ENCODE measurements at regions not wholly inside any gene's neighbourhood (a gene's known extent, or its start where the extent isn't known, plus 50 kb on each side); places are given as distances from the start of the nearest gene placed in this dataset.

DNA sequence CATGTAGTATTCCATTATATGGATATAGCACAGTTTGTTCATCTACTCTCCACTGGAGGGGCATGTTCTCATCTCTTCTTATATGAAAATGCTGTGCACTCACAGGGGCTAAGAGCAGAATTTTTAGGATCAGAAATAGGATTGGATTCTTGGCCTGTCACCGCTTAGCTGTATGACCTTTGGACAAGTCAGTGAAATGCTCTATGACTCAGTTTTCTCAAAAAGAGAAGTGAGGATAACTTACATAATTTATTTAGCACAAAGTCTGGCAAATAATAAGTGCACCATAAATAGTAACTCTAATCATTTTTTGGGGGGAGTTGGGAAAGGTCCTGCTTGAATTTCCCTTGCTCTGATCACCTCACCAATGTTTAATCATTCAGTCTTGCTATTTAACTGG is 103.7 kb upstream of the LRIG1 start (continued):
- TF ChIP-seq, protein P1, sequence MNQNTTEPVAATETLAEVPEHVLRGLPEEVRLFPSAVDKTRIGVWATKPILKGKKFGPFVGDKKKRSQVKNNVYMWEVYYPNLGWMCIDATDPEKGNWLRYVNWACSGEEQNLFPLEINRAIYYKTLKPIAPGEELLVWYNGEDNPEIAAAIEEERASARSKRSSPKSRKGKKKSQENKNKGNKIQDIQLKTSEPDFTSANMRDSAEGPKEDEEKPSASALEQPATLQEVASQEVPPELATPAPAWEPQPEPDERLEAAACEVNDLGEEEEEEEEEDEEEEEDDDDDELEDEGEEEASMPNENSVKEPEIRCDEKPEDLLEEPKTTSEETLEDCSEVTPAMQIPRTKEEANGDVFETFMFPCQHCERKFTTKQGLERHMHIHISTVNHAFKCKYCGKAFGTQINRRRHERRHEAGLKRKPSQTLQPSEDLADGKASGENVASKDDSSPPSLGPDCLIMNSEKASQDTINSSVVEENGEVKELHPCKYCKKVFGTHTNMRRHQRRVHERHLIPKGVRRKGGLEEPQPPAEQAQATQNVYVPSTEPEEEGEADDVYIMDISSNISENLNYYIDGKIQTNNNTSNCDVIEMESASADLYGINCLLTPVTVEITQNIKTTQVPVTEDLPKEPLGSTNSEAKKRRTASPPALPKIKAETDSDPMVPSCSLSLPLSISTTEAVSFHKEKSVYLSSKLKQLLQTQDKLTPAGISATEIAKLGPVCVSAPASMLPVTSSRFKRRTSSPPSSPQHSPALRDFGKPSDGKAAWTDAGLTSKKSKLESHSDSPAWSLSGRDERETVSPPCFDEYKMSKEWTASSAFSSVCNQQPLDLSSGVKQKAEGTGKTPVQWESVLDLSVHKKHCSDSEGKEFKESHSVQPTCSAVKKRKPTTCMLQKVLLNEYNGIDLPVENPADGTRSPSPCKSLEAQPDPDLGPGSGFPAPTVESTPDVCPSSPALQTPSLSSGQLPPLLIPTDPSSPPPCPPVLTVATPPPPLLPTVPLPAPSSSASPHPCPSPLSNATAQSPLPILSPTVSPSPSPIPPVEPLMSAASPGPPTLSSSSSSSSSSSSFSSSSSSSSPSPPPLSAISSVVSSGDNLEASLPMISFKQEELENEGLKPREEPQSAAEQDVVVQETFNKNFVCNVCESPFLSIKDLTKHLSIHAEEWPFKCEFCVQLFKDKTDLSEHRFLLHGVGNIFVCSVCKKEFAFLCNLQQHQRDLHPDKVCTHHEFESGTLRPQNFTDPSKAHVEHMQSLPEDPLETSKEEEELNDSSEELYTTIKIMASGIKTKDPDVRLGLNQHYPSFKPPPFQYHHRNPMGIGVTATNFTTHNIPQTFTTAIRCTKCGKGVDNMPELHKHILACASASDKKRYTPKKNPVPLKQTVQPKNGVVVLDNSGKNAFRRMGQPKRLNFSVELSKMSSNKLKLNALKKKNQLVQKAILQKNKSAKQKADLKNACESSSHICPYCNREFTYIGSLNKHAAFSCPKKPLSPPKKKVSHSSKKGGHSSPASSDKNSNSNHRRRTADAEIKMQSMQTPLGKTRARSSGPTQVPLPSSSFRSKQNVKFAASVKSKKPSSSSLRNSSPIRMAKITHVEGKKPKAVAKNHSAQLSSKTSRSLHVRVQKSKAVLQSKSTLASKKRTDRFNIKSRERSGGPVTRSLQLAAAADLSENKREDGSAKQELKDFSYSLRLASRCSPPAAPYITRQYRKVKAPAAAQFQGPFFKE (tag by site-specific recombination; IDR thresholded peaks at IDR 0.05; ENCODE audit: borderline replicate concordance), result no peak
- TF ChIP-seq YY2 (tag by site-specific recombination; IDR thresholded peaks at IDR 0.05), result no peak
- TF ChIP-seq ZFP3 (tag by site-specific recombination; IDR thresholded peaks at IDR 0.05; ENCODE audit: low read depth), result no peak
- TF ChIP-seq, protein P2, sequence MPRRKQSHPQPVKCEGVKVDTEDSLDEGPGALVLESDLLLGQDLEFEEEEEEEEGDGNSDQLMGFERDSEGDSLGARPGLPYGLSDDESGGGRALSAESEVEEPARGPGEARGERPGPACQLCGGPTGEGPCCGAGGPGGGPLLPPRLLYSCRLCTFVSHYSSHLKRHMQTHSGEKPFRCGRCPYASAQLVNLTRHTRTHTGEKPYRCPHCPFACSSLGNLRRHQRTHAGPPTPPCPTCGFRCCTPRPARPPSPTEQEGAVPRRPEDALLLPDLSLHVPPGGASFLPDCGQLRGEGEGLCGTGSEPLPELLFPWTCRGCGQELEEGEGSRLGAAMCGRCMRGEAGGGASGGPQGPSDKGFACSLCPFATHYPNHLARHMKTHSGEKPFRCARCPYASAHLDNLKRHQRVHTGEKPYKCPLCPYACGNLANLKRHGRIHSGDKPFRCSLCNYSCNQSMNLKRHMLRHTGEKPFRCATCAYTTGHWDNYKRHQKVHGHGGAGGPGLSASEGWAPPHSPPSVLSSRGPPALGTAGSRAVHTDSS (tag by site-specific recombination; IDR thresholded peaks at IDR 0.05), result no peak
- TF ChIP-seq KLF8 (tag by site-specific recombination; IDR thresholded peaks at IDR 0.05), result no peak
- no peak for TF ChIP-seq ZNF184 (tag by site-specific recombination; IDR thresholded peaks at IDR 0.05)
- TF ChIP-seq, protein P3, sequence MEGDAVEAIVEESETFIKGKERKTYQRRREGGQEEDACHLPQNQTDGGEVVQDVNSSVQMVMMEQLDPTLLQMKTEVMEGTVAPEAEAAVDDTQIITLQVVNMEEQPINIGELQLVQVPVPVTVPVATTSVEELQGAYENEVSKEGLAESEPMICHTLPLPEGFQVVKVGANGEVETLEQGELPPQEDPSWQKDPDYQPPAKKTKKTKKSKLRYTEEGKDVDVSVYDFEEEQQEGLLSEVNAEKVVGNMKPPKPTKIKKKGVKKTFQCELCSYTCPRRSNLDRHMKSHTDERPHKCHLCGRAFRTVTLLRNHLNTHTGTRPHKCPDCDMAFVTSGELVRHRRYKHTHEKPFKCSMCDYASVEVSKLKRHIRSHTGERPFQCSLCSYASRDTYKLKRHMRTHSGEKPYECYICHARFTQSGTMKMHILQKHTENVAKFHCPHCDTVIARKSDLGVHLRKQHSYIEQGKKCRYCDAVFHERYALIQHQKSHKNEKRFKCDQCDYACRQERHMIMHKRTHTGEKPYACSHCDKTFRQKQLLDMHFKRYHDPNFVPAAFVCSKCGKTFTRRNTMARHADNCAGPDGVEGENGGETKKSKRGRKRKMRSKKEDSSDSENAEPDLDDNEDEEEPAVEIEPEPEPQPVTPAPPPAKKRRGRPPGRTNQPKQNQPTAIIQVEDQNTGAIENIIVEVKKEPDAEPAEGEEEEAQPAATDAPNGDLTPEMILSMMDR (tag by site-specific recombination; IDR thresholded peaks at IDR 0.05), result no peak
- TF ChIP-seq, protein P4, sequence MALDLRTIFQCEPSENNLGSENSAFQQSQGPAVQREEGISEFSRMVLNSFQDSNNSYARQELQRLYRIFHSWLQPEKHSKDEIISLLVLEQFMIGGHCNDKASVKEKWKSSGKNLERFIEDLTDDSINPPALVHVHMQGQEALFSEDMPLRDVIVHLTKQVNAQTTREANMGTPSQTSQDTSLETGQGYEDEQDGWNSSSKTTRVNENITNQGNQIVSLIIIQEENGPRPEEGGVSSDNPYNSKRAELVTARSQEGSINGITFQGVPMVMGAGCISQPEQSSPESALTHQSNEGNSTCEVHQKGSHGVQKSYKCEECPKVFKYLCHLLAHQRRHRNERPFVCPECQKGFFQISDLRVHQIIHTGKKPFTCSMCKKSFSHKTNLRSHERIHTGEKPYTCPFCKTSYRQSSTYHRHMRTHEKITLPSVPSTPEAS (tag by site-specific recombination; IDR thresholded peaks at IDR 0.05), result no peak
- TF ChIP-seq, protein P5, sequence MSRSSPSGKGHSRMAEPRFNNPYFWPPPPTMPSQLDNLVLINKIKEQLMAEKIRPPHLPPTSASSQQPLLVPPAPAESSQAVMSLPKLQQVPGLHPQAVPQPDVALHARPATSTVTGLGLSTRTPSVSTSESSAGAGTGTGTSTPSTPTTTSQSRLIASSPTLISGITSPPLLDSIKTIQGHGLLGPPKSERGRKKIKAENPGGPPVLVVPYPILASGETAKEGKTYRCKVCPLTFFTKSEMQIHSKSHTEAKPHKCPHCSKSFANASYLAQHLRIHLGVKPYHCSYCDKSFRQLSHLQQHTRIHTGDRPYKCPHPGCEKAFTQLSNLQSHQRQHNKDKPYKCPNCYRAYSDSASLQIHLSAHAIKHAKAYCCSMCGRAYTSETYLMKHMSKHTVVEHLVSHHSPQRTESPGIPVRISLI (tag by site-specific recombination; IDR thresholded peaks at IDR 0.05), result no peak
- no peak for TF ChIP-seq ZNF19 (tag by site-specific recombination; IDR thresholded peaks at IDR 0.05; ENCODE audit: low read depth)

DNA sequence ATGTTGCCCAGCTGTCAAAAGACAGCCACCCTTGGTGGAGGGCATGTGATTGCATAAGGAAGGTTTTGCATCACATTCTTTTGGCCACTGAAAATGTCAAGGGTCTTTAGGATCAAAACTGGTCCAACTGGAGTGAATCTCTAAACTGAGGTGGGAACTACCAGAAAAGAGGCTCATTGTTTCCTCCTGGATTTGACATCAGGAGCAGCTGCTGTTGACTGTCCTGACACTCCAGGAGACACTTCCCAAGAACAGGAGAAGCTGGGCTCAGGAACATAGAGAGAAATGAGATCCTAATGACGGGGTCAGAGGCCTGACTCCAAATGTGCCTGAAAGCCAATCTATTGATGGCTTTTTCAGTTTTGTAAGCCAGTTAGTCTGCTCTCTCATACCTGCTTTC is 105.3 kb upstream of the LRIG1 start:
- CTCF ChIA-PET, result no interaction called here
- TF ChIP-seq ZNF274 (IDR thresholded peaks at IDR 0.05; ENCODE audit: low read length) (no peak), ZNF274 (tag by site-specific recombination; IDR thresholded peaks at IDR 0.05; ENCODE audit: borderline replicate concordance) (no peak), SCRT2 (tag by site-specific recombination; IDR thresholded peaks at IDR 0.05) (no peak), ZXDB (tag by site-specific recombination; IDR thresholded peaks at IDR 0.05) (no peak), ZNF747 (tag by site-specific recombination; IDR thresholded peaks at IDR 0.05) (no peak), ZNF585B (tag by site-specific recombination; IDR thresholded peaks at IDR 0.05) (no peak), SALL2 (tag by site-specific recombination; IDR thresholded peaks at IDR 0.05; ENCODE audit: borderline replicate concordance) (no peak), ZSCAN16 (tag by site-specific recombination; IDR thresholded peaks at IDR 0.05) (no peak)
- TF ChIP-seq, protein P6, sequence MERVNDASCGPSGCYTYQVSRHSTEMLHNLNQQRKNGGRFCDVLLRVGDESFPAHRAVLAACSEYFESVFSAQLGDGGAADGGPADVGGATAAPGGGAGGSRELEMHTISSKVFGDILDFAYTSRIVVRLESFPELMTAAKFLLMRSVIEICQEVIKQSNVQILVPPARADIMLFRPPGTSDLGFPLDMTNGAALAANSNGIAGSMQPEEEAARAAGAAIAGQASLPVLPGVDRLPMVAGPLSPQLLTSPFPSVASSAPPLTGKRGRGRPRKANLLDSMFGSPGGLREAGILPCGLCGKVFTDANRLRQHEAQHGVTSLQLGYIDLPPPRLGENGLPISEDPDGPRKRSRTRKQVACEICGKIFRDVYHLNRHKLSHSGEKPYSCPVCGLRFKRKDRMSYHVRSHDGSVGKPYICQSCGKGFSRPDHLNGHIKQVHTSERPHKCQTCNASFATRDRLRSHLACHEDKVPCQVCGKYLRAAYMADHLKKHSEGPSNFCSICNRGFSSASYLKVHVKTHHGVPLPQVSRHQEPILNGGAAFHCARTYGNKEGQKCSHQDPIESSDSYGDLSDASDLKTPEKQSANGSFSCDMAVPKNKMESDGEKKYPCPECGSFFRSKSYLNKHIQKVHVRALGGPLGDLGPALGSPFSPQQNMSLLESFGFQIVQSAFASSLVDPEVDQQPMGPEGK (tag by site-specific recombination; IDR thresholded peaks at IDR 0.05), result no peak
- TF ChIP-seq, protein P7, sequence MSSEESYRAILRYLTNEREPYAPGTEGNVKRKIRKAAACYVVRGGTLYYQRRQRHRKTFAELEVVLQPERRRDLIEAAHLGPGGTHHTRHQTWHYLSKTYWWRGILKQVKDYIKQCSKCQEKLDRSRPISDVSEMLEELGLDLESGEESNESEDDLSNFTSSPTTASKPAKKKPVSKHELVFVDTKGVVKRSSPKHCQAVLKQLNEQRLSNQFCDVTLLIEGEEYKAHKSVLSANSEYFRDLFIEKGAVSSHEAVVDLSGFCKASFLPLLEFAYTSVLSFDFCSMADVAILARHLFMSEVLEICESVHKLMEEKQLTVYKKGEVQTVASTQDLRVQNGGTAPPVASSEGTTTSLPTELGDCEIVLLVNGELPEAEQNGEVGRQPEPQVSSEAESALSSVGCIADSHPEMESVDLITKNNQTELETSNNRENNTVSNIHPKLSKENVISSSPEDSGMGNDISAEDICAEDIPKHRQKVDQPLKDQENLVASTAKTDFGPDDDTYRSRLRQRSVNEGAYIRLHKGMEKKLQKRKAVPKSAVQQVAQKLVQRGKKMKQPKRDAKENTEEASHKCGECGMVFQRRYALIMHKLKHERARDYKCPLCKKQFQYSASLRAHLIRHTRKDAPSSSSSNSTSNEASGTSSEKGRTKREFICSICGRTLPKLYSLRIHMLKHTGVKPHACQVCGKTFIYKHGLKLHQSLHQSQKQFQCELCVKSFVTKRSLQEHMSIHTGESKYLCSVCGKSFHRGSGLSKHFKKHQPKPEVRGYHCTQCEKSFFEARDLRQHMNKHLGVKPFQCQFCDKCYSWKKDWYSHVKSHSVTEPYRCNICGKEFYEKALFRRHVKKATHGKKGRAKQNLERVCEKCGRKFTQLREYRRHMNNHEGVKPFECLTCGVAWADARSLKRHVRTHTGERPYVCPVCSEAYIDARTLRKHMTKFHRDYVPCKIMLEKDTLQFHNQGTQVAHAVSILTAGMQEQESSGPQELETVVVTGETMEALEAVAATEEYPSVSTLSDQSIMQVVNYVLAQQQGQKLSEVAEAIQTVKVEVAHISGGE (tag by site-specific recombination; conservative IDR thresholded peaks at IDR 0.05; ENCODE audit: low read depth), result no peak

More for the DNA sequence above, 105.3 kb upstream of the LRIG1 start:
- Histone ChIP-seq H3K4me1 (ENCODE audit: control insufficient read depth, insufficient read depth, low read length) (peaks cover 3% of the 10 kb centered on the region; the same call in 1 of the 2 replicates), H3K27ac (ENCODE audit: extremely low read depth, low read depth, low read length) (no peak overlapping the region), H3K4me3 (ENCODE audit: low read depth, low read length) (no peak overlapping the region), H3K36me3 (ENCODE audit: control insufficient read depth in 2 of 2, insufficient read depth in 1 of 2, low read length in 2 of 2) (no peaks in the 10 kb centered on the region), H3K9me3 (ENCODE audit: control insufficient read depth, insufficient read depth, low read depth, low read length) (no peaks in the 10 kb centered on the region)
- POLR2A ChIA-PET, result no interaction called here

All from HEK293 (cell line).